Keratinocyte (primary cell): ENCODE measurements at regions not wholly inside any gene's neighbourhood (a gene's known extent, or its start where the extent isn't known, plus 50 kb on each side); places are given as distances from the start of the nearest gene placed in this dataset.

ENCODE experiments used
- DNase-seq: peaks from one replicate; pipeline ENCODE4 v3.0.0-alpha.2; 2011; ENCODE audit warnings: low read depth, missing footprints, low spot score
- FAIRE-seq: peaks from 2 replicates; lab custom pipeline; 2011; peaks lifted over from hg19 to GRCh38; lab: Jason Lieb, UNC
- H2AFZ ChIP-seq: 2 replicates; pipeline ENCODE4 v1.6.0; 2012; ENCODE audit warnings: low read length, control low read depth, inconsistent platforms; ENCODE audit not compliant: control insufficient read depth
- H3K27ac ChIP-seq: 2 replicates; pipeline ENCODE4 v1.5.1; 2011; ENCODE audit warnings: low read length; ENCODE audit not compliant: control insufficient read depth, insufficient read depth
- H3K27me3 ChIP-seq: 3 replicates; pipeline ENCODE4 v1.6.0; 2011; ENCODE audit warnings: low read length; ENCODE audit not compliant: control insufficient read depth, insufficient read depth; ENCODE audit errors: extremely low read depth
- H3K36me3 ChIP-seq, 2 experiments: 2 replicates in 1 of 2; 3 replicates in 1 of 2; pipeline ENCODE4 v1.5.1; 2011; ENCODE audit warnings: low read length in 2 of 2, mild to moderate bottlenecking in 1 of 2; ENCODE audit not compliant: control insufficient read depth in 2 of 2, insufficient read depth in 2 of 2; ENCODE audit errors: extremely low read depth in 1 of 2
- H3K4me1 ChIP-seq: 3 replicates; pipeline ENCODE4 v1.5.1; 2011; ENCODE audit warnings: low read length; ENCODE audit not compliant: control insufficient read depth, insufficient read depth; ENCODE audit errors: extremely low read depth
- H3K4me2 ChIP-seq: 3 replicates; pipeline ENCODE4 v1.6.0; 2011; ENCODE audit warnings: low read depth, low read length; ENCODE audit not compliant: control insufficient read depth, insufficient read depth; ENCODE audit errors: extremely low read depth
- H3K4me3 ChIP-seq, 3 experiments: fragments of 200-600 bp in 1 of 3; sonication (generic) in 1 of 3; 2 replicates in 2 of 3; 3 replicates in 1 of 3; pipeline ENCODE4 v1.5.1; 2011 to 2016; ENCODE audit warnings: low read length in 3 of 3, mild to moderate bottlenecking in 3 of 3, control low read depth in 2 of 3, inconsistent platforms in 1 of 3, low read depth in 1 of 3, mixed read lengths in 1 of 3, mixed run types in 1 of 3, moderate library complexity in 1 of 3; ENCODE audit not compliant: control insufficient read depth in 2 of 3, insufficient read depth in 2 of 3; ENCODE audit errors: extremely low read depth in 1 of 3
- H3K79me2 ChIP-seq: 2 replicates; pipeline ENCODE4 v1.6.0; 2012; ENCODE audit warnings: low read length; ENCODE audit not compliant: control insufficient read depth, insufficient read depth
- H3K9ac ChIP-seq: 3 replicates; pipeline ENCODE4 v1.6.0; 2011; ENCODE audit warnings: low read length; ENCODE audit not compliant: control insufficient read depth, insufficient read depth; ENCODE audit errors: extremely low read depth
- H3K9me1 ChIP-seq: 3 replicates; pipeline ENCODE4 v1.6.0; 2011; ENCODE audit warnings: low read length; ENCODE audit not compliant: control insufficient read depth, insufficient read depth; ENCODE audit errors: extremely low read depth
- H3K9me3 ChIP-seq: 2 replicates; pipeline ENCODE4 v1.5.1; 2012; ENCODE audit warnings: low read depth, low read length; ENCODE audit not compliant: control insufficient read depth
- H4K20me1 ChIP-seq: 3 replicates; pipeline ENCODE4 v1.6.0; 2011; ENCODE audit warnings: low read length; ENCODE audit not compliant: control insufficient read depth, insufficient read depth; ENCODE audit errors: extremely low read depth
- EZH2 ChIP-seq: IDR thresholded peaks from one replicate; pipeline ENCODE4 v1.6.1; 2012; ENCODE audit warnings: inconsistent platforms, mild to moderate bottlenecking, low read length, moderate library complexity
- dilution Hi-C: fragments of 300-500 bp; cut with MboI; formaldehyde crosslinking; loops from one replicate; pipeline ENCODE4 v1.7.0; 2020; ENCODE audit warnings: low sequenced_read_pairs; ENCODE audit not compliant: extremely low pct_ligation_motif_present
- TF ChIP-seq, protein P1 (sequence below), 3 experiments: IDR thresholded peaks in 1 of 3; conservative IDR thresholded peaks in 1 of 3; optimal IDR thresholded peaks in 1 of 3; 2 replicates in 2 of 3; 3 replicates in 1 of 3; pipeline versions ENCODE3 to v1.5.1; 2011; ENCODE audit warnings: low read length in 3 of 3, mild to moderate bottlenecking in 3 of 3, moderate library complexity in 2 of 3, control low read depth in 1 of 3, inconsistent platforms in 1 of 3; ENCODE audit not compliant: insufficient read depth in 2 of 3; ENCODE audit errors: extremely low read depth in 1 of 3

DNA sequence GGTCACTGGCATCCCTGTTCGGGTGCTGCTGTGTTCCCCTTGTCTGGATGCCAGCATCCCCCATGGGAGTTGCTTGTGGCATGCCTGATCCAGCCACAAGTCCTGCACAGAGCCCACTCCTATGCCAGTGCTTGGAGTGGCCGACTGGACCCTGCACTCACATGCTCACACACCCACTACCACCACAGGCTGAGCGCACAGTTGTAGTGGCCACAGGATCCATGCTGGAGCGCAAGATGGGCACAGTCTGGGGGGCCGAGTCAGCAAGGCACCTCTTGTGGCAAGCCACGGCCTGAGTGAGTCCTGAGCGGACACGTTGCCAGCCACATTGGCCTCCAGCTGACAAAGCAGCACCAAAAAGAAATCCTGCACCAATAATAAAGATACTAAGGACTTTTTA is 661.6 kb upstream of the TMPRSS15 start:
- no peak for TF ChIP-seq EZH2
- TF ChIP-seq, protein P1, sequence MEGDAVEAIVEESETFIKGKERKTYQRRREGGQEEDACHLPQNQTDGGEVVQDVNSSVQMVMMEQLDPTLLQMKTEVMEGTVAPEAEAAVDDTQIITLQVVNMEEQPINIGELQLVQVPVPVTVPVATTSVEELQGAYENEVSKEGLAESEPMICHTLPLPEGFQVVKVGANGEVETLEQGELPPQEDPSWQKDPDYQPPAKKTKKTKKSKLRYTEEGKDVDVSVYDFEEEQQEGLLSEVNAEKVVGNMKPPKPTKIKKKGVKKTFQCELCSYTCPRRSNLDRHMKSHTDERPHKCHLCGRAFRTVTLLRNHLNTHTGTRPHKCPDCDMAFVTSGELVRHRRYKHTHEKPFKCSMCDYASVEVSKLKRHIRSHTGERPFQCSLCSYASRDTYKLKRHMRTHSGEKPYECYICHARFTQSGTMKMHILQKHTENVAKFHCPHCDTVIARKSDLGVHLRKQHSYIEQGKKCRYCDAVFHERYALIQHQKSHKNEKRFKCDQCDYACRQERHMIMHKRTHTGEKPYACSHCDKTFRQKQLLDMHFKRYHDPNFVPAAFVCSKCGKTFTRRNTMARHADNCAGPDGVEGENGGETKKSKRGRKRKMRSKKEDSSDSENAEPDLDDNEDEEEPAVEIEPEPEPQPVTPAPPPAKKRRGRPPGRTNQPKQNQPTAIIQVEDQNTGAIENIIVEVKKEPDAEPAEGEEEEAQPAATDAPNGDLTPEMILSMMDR (optimal IDR thresholded peaks at IDR 0.05 in 1 of 3, IDR thresholded peaks at IDR 0.05 in 1 of 3, conservative IDR thresholded peaks at IDR 0.05 in 1 of 3; ENCODE audit: extremely low read depth in 1 of 3, insufficient read depth in 2 of 3, low read length in 3 of 3): no peak
- FAIRE-seq (no peak), DNase-seq (no peak)
- no peaks in the 10 kb centered on the region for H3K79me2 ChIP-seq
- no peak overlapping the region for H3K4me3 ChIP-seq
- no peaks in the 10 kb centered on the region for H3K9me3 ChIP-seq
- H3K4me1 ChIP-seq: no peaks in the 10 kb centered on the region
- H2AFZ ChIP-seq: no peak overlapping the region
- H3K9me1 ChIP-seq: no peaks in the 10 kb centered on the region
- no peaks in the 10 kb centered on the region for H4K20me1 ChIP-seq
- no peak overlapping the region for H3K9ac ChIP-seq
- dilution Hi-C loops: no loop called here
- no peak overlapping the region for H3K4me2 ChIP-seq
- no peaks in the 10 kb centered on the region for H3K36me3 ChIP-seq
- H3K27ac ChIP-seq: no peak overlapping the region
- H3K27me3 ChIP-seq: no peaks in the 10 kb centered on the region

GRCh38 chr21:19076031-19076430 is 672.4 kb upstream of the TMPRSS15 start:
- FAIRE-seq (no peak), DNase-seq (no peak)
- Histone ChIP-seq H3K79me2 (no peaks in the 10 kb centered on the region), H3K36me3 (no peaks in the 10 kb centered on the region), H3K27ac (no peak overlapping the region), H3K9ac (no peak overlapping the region), H3K4me2 (no peak overlapping the region), H3K4me3 (no peak overlapping the region), H3K4me1 (no peaks in the 10 kb centered on the region), H3K27me3 (no peaks in the 10 kb centered on the region), H3K9me1 (no peaks in the 10 kb centered on the region), H2AFZ (no peak overlapping the region), H3K9me3 (no peaks in the 10 kb centered on the region), H4K20me1 (no peaks in the 10 kb centered on the region)
- TF ChIP-seq, protein P1 (optimal IDR thresholded peaks at IDR 0.05 in 1 of 3, IDR thresholded peaks at IDR 0.05 in 1 of 3, conservative IDR thresholded peaks at IDR 0.05 in 1 of 3; ENCODE audit: extremely low read depth in 1 of 3, insufficient read depth in 2 of 3, low read length in 3 of 3): no peak
- no peak for TF ChIP-seq EZH2
- dilution Hi-C loops: no loop called here
